ENCODE measurements at regions not wholly inside any gene's neighbourhood (a gene's known extent, or its start where the extent isn't known, plus 50 kb on each side); places are given as distances from the start of the nearest gene placed in this dataset.
"Not testable (repeated sequence)": the region's sequence is repeated elsewhere in the genome, so short reads cannot be mapped to it uniquely, and the experiment has no call there.

- Histone ChIP-seq H3K4me3 (no peak overlapping the region), H3K27ac (no peak overlapping the region), H3K36me3 (no peaks in the 10 kb centered on the region), H3K27me3 (replicated peaks; ENCODE audit: insufficient read depth) (no peaks in the 10 kb centered on the region), H3K4me1 (replicated peaks) (no peaks in the 10 kb centered on the region), H3K9me3 (no peaks in the 10 kb centered on the region)
- TF ChIP-seq CTCF (IDR thresholded peaks at IDR 0.05) (no peak), POLR2A (IDR thresholded peaks at IDR 0.05) (no peak), POLR2AphosphoS5 (IDR thresholded peaks at IDR 0.05) (no peak)
- intact Hi-C loops (cut with DNase I) = no loop called here
- 94% methylated on average over 2 of the region's 2 CpGs for WGBS
- no peak for DNase-seq (ENCODE audit: low spot score)
Measured at GRCh38 chr21:14670409-14670808, 124.3 kb upstream of the SAMSN1 start.

- H3K36me3 ChIP-seq; H3K27me3 ChIP-seq (replicated peaks; ENCODE audit: insufficient read depth); H3K4me1 ChIP-seq (replicated peaks); intact Hi-C loops (cut with DNase I); H3K27ac ChIP-seq; DNase-seq (ENCODE audit: low spot score); H3K4me3 ChIP-seq; H3K9me3 ChIP-seq: not testable (repeated sequence)
- 97% methylated on average over 3 of the region's 3 CpGs for WGBS
Measured at GRCh38 chr21:14669092-14669491, 123.0 kb upstream of the SAMSN1 start.

- Histone ChIP-seq H3K27ac (no peak overlapping the region), H3K36me3 (no peaks in the 10 kb centered on the region), H3K9me3 (no peaks in the 10 kb centered on the region), H3K27me3 (replicated peaks; ENCODE audit: insufficient read depth) (no peaks in the 10 kb centered on the region), H3K4me1 (replicated peaks) (no peaks in the 10 kb centered on the region), H3K4me3 (no peak overlapping the region)
- intact Hi-C loops (cut with DNase I) = no loop called here
- 85% methylated on average over 10 of the region's 10 CpGs for WGBS
- TF ChIP-seq CTCF (IDR thresholded peaks at IDR 0.05) (no peak), POLR2A (IDR thresholded peaks at IDR 0.05) (no peak), POLR2AphosphoS5 (IDR thresholded peaks at IDR 0.05) (no peak)
- no peak for DNase-seq (ENCODE audit: low spot score)
Measured at GRCh38 chr21:14657241-14658008, 111.3 kb upstream of the SAMSN1 start.

GRCh38 chr21:14646893-14647292 is 100.8 kb upstream of the SAMSN1 start:
- no peak for TF ChIP-seq POLR2AphosphoS5 (IDR thresholded peaks at IDR 0.05)
- no peak for TF ChIP-seq CTCF (IDR thresholded peaks at IDR 0.05)
- no peak for TF ChIP-seq POLR2A (IDR thresholded peaks at IDR 0.05)
- no peaks in the 10 kb centered on the region for H3K9me3 ChIP-seq
- H3K27ac ChIP-seq = no peak overlapping the region
- no peaks in the 10 kb centered on the region for H3K27me3 ChIP-seq (replicated peaks; ENCODE audit: insufficient read depth)
- H3K36me3 ChIP-seq = no peaks in the 10 kb centered on the region
- 81% methylated on average over 1 of the region's 1 CpG for WGBS
- no peaks in the 10 kb centered on the region for H3K4me1 ChIP-seq (replicated peaks)
- intact Hi-C loops (cut with DNase I) = no loop called here
- H3K4me3 ChIP-seq = no peak overlapping the region
- no peak for DNase-seq (ENCODE audit: low spot score)

GRCh38 chr21:14645702-14646101 is 99.6 kb upstream of the SAMSN1 start:
- Histone ChIP-seq H3K27ac (no peak overlapping the region), H3K4me3 (no peak overlapping the region), H3K27me3 (replicated peaks; ENCODE audit: insufficient read depth) (no peaks in the 10 kb centered on the region), H3K9me3 (no peaks in the 10 kb centered on the region), H3K36me3 (no peaks in the 10 kb centered on the region), H3K4me1 (replicated peaks) (no peaks in the 10 kb centered on the region)
- no peak for DNase-seq (ENCODE audit: low spot score)
- WGBS = 77% methylated on average over 4 of the region's 4 CpGs
- TF ChIP-seq CTCF (IDR thresholded peaks at IDR 0.05) (no peak), POLR2AphosphoS5 (IDR thresholded peaks at IDR 0.05) (no peak), POLR2A (IDR thresholded peaks at IDR 0.05) (no peak)
- intact Hi-C loops (cut with DNase I) = no loop called here

Measured in prostate gland (tissue), 2 donors.